Fibroblast of lung (primary cell): ENCODE measurements at regions not wholly inside any gene's neighbourhood (a gene's known extent, or its start where the extent isn't known, plus 50 kb on each side); places are given as distances from the start of the nearest gene placed in this dataset.

Source experiments
- CTCF ChIP-seq, 2 donors: IDR thresholded peaks in 1 of 2; conservative IDR thresholded peaks in 1 of 2; 1 replicate in 1 of 2; 2 replicates in 1 of 2; pipeline ENCODE4 v1.5.1; 2011 to 2012; ENCODE audit warnings: low read length in 2 of 2, control low read depth in 1 of 2, inconsistent platforms in 1 of 2, low read depth in 1 of 2, mild to moderate bottlenecking in 1 of 2
- EZH2 ChIP-seq: IDR thresholded peaks from 2 replicates; pipeline ENCODE4 v1.5.1; 2012; ENCODE audit warnings: low read length, control low read depth, mild to moderate bottlenecking; ENCODE audit errors: missing control alignments

GRCh38 chr5:66538531-66538930 is 57.7 kb upstream of the MAST4 start:
- TF ChIP-seq CTCF (conservative IDR thresholded peaks at IDR 0.05 in 1 of 2, IDR thresholded peaks at IDR 0.05 in 1 of 2; ENCODE audit: low read depth in 1 of 2, low read length in 2 of 2) (no peak), EZH2 (no peak)
